ENCODE measurements at regions not wholly inside any gene's neighbourhood (a gene's known extent, or its start where the extent isn't known, plus 50 kb on each side); places are given as distances from the start of the nearest gene placed in this dataset.
"Not testable (repeated sequence)": the region's sequence is repeated elsewhere in the genome, so short reads cannot be mapped to it uniquely, and the experiment has no call there.

DNA sequence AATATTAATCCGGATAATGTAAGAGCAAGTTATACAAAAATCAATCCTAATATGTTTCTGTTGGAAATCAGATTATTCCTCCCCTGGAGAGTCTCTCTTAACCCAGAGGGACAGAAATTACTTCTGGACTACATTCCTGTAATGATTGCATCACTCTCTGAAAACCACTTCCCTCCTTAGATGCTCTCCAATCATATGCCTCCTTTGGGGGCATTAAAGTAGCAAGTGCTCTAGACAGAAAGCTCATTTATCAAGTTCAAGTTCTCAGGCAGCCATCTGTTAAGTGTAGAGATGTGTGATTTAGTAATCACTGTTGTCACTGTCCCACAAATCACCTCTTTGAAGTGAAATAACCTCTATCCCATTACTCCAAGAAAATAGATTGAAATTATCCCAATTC, 247.1 kb downstream of the SLCO4C1 start:
- DNase-seq = no peak

DNA sequence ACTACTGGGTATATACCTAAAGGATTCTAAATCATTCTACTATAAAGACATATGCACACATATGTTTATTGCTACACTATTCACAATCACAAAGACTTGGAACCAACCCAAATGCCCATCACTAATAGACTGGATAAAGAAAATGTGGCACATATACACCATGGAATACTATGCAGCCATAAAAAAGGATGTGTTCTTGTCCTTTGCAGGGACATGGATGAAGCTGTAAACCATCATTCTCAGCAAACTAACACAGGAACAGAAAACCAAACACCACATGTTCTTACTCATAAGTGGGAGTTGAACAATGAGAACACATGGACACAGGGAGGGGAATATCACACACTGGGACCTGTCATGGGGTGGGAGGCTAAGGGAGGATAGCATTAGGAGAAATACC, 249.0 kb downstream of the SLCO4C1 start:
- not testable (repeated sequence) for DNase-seq

DNA sequence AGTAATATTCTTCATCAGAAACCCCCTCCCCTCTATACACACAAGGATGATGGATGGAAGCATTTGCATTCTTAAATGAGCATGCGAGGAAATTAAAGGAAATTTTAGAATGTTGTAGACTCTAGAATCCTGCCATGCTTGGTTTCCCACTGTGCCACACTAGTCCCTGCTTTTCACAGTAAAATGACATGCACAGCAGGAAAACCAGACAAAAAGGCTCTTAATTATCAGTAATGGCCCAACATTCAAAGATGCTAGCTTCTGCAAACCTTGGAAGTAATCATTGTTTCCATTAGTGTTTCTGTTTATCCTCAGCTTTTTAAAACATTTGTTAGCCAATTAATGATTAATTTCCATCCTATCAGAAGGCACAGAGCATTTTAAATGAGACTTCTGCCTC, 255.8 kb downstream of the SLCO4C1 start:
- no peak for DNase-seq

DNA sequence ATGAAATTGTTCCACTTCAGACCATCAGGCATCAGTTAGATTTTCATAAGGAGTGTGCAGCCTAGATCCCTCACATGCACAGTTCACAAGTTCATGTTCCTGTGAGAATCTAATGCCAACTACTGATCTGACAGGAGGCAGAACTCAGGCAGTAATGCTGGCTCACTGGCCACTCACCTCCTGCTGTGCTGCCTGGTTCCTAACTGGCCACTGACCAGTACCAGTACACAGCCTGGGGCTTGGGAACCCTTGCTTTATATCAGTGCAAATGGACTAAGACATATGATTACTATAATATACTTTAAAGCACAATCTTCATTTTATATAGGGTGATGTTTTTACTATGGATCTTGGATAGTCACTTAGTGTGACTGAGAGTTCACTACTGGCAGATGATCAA, 259.2 kb downstream of the SLCO4C1 start:
- no peak for DNase-seq

DNA sequence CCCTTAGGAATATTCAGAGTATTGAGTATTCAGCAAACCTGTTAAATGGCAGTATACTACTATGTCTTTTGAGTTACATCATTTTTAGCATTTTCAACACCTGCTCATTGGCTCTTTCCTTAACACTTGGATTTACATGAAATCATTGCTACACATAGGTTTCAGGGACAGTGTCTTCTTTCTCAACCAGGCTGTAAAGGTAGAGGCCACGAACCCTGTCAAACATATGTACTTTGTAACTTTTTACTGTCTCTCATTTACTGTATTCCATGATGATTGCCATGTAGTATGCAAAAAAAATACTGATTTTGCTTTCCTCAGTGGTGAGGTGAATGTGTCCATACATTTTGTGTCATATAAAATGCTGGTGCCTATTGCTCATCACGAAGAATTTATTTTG, 264.4 kb downstream of the SLCO4C1 start:
- no peak for DNase-seq

DNA sequence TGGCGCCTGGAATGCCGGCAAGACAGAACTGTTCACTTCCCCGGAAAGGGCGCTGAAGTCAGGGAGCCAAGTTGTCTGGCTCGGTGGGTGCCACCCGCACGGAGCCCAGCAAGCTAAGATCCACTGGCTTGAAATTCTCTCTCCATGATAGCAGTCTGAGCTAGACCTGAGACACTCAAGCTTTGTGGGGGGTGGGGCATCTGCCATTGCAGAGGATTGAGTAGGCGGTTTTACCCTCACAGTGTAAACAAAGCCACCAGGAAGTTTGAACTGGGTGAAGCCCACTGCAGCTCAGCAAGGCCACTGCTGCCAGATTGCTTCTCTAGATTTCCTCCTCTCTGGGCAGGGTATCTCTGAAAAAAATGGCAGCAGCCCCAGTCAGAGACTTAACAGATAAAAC, 277.4 kb downstream of the SLCO4C1 start:
- no peak for DNase-seq

DNA sequence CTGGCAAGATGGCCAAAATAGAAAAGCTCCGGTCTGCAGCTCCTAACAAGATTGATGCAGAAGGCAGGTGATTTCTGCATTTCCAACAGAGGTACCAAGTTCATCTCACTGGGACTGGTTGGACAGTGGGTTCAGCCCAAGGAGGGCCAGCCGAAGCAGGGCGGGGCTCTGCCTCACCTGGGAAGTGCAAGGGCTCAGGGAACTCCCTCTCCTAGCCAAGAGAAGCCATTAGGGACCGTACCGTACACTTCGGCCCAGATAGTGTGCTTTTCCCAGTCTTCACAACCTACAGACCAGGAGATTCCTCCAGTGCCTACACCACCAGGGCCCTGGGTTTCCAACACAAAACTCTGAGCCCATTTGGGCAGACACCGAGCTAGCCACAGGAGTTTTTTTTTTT, 277.8 kb downstream of the SLCO4C1 start:
- no peak for DNase-seq

DNA sequence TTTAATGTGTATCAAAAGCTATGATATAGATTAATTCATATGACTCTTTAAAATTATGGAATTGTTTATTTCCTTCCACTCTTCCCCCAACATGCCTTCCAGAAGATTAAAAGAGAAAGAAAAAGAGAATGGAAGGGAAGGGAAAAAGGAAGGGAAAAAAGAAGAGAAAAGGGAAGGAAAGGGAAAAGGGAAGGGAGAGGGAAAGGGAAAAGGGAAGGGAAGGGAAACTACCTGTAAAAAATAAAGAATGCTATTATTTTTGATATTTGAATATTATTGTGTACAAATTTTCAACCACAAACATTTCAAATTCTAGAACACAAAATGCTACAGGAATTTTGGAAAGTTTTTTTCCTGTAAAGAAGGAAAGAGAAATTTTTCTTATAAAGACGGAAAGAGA, 281.7 kb downstream of the SLCO4C1 start:
- no peak for DNase-seq

DNA sequence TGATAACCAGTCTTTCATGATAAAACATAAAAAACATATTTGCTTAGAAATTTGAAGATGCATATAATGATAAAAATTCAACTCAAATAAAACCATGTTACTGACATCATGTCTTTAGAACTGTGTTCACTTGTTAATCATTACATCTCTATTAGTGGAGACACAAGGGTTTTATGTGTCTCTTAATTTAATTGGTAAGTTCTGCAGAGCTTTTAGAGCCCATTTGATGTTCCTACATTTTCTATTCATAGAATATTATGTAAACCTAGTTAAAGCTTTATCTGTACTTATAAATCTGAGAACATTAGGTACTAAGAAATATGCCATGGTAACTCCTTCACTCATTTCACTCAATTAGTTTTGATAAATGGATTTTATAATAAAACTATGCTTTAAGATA, 285.4 kb downstream of the SLCO4C1 start:
- no peak for DNase-seq

DNA sequence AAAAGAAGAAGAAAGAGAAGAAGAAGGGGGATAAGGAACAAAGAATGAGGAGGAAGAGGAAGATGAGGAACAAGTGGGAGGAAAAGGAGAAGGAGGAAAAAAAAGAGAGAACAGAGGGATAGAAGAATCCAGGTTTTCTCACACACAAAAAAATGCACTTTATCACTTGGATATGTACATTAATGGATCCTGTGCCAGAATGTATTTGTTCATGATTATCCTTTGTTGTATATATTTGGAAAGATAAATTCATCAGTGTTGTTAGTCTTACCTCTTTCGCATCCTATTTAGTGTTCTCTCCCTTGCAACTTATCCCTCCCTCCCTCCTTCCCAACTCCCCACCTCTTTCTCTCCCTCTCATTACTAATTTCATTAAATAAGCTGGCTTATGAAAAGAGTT, 298.8 kb downstream of the SLCO4C1 start:
- no peak for DNase-seq

DNA sequence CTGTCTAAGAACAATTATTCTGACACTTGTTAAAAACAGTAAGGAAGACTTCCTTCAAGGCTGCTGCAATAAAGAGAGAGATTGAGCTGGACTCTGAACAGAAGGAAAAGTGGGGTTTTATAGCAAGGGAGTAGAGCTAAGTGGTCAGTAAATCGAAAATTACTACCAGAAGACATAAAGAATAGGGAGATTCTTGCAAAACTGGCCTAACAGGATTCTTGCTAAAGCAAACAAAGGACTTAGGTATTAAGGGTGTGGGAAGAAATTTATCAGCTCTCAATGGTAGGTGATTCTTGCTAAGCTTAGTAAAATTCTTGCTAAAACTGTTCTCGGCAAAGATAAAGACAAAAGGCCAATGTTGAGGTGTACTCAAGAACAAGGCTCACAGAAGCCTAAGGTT, 300.5 kb downstream of the SLCO4C1 start:
- DNase-seq = no peak

DNA sequence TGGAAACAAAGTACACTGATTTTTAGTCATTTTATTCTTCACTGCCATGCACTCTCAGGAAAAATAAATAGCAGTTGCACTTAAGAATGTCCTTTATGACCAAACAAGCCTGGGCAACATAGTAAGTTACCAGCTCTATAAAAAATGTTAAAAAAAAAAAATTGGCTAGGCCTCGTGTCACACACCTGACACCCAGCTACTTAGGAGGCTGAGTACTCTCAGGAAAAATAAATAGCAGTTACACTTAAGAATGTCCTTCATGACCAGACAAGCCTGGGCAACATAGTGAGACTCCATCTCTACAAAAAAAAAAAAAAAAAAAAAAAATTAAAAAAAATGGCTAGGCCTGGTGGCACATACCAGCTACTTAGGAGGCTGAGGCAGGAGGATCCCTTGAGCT, 304.6 kb downstream of the SLCO4C1 start:
- DNase-seq = no peak

DNA sequence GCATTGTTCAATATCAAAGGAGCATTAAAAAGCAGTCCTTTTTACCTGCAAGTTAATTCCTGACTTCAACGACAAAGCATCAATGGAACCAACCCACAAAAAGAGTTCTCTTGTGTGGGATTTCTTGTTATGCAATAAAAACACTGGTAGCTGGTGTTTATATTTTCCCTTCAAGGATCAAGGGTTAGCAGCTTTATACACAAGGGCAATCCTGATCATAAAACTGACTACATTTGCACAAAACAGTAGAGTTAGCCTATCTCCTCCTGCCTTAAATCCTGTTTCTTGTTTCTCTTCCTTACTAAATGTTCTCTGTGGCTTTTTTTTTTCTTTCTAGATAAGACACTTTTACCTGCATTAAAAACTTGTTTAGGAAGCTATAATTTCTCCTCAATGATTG, 306.4 kb downstream of the SLCO4C1 start:
- DNase-seq = no peak

DNA sequence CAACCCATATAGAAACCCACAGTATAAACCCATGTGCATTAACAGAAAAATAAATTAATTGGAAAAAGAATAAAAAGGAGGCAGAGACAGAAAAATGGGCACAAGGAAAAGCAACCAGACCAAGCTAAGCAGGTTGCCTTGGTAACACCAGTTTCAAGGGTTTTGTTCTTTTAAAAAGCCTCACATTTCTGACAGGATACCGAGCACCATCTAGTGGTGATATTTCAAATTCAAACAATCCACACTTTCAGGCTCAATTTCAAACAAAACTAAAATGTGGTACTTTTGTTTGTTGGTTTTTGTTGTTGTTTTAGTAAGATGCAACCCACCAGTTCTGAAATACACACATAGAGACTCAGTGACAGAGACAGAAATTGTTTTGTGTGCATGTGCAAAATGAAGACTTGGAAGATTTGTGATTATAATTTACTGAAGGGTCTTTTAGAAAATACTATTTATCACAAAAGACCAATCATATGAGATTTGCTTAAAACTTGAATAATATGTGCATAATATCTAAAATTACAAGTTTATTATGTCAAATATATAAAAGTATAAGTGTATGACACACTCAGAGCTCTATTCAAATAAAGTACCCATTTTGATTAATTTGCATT, 318.2 kb downstream of the SLCO4C1 start:
- peak in 1 of 2 donors; percentile 12 for DNase-seq

DNA sequence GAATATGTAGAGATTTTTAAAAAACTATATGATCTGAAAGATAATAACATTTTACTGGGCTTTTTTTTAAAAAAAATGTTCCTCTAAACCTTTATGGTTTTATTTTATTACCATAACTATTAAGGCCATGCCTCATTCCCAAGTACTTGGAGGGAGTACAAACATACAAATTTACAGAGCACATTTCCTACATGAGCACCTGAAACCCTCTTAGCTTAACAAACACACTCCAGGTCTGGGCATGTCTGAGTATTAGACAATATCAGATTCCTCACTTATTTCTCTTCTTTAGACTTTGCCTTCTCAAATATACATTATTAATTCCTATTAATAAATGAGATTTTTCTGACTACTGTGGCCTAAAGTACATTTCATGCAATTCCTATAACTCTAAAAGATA, 319.2 kb downstream of the SLCO4C1 start:
- DNase-seq = no peak

DNA sequence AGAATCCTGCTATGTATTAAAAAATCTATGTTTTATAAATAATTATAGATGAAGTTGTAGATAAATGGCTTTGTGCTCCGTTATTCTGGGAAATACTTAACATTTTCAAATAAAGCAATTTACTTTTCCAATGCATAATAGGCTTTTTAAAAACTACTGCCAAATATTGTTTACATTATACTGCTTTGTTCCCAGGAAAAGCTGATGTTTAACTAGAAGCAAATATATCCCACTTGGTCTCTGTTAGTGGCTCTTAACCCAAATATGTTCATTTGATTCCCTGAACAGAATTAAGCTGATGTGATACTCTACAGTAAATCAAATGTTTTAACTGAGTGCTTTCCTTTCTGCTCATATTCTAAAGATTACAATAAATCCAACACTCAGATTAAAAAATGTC, 326.3 kb downstream of the SLCO4C1 start:
- no peak for DNase-seq

DNA sequence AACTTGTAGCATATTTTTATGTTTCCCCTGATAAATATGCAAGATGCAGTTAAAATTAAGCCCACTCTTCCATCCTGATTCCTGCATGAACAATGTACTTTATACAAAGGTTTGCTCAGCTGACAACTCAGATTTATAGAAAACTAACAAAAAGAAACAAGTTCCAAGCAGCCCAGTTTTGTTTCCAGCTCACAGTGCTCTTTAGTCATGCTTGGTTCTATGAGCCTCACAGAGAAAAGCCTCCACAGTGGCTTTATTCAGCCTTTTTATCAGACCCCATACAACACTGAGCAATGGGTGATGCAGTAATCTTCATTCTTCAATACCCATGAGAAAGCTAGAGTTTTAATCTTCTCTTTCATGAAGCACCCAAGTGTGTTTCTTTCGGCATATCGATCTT, 329.6 kb downstream of the SLCO4C1 start:
- no peak for DNase-seq

DNA sequence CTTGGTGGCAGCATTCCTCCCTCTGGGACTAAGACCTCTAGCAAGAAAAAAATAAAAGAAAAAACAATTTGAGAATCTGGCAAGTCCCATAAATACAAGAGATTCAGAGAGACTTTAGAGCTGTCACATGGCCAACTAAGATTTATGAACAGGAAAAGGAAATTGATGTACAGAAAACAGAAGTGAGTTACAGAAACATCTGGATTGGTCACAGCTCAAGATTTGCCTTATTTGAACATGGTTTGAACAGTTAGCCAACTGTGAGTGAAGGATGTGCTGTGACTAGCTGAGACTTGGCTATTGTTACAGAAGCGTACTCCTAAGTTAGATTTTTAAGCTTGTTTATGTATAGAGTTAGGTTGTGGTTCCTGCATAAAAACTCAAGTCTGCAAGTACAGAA, 340.2 kb downstream of the SLCO4C1 start:
- DNase-seq = no peak

DNA sequence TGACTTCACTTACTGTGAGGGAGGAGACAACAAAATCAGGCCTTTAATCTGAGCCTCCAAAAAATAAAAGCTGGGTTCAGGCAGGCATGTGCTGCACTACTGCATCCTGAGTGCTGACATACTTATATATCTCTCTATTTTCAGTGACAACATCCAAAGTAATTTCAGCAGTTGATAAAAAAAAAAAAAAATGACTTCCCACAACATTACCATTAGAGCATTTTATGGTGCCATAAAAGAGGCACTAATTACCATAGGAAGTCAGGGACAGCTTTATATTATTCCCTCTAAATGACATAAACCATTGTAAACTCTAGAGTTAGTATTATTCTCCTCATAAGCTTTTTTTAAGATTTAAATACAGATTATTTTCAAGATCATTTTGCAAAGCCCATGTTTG, 346.1 kb downstream of the SLCO4C1 start:
- DNase-seq = no peak

DNA sequence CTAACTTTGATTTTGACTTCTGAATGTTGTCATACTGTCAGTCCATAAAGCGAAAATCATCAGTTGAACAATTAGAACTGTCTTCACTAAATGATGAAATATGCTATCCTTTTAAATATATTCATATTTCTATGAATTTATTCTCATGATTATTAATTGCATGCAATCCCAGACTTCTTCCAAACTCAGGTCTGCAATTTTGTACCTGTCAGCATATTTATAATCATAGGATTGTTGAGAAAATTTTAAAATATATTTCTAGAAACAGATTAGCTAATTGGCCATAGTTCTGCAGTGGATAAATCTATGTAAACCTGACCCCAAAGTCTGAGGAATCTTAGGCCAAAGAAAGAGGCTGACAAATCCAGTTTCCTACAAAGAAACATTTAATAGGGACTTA, 347.5 kb downstream of the SLCO4C1 start:
- DNase-seq = no peak

DNA sequence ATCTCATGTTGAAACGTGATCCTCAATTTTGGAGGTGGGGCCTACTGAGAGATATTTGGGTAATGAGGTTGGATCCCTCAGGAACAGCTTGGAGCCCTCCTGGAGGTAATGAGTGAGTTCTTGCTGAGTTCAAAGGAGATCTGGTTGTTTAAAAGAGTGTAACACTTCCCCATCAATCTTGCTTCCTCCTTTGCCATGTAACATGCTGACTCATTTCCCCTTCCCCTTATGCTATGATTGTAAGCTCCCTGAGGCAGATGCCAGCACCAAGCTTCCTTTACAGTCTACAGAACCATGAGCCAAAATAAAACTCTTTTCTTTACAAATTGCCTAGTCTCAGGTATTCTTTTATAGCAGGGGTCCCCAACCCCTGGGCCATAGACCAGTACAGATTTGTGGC, 352.3 kb downstream of the SLCO4C1 start:
- no peak for DNase-seq

DNA sequence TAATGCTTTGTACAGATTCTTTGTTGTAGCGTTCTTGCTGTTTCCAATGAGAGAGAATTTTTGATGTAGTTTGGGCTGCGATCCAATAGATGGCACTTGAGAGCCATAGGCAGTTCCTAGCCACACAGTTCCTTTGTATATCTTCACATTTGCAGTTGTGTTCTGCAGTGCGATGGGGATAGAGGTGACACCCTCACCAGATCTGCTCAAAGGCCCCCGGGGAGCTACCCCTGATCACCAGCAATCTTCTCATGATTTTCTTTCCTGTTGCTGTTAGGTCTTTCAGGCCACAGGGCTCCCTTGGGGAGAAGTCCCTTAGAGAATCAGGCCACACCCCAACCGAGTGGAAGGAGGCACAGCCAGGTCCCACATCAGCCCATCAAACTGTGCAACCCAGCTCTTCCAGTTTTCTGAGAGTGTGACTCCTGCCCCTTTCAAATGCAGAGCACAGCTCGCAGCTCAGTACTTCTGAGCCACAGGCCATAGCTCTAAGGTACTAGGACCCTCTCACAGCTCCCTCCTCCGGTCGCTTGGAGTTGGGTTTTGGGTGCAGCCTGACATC, 353.7 kb downstream of the SLCO4C1 start:
- DNase-seq = no peak

DNA sequence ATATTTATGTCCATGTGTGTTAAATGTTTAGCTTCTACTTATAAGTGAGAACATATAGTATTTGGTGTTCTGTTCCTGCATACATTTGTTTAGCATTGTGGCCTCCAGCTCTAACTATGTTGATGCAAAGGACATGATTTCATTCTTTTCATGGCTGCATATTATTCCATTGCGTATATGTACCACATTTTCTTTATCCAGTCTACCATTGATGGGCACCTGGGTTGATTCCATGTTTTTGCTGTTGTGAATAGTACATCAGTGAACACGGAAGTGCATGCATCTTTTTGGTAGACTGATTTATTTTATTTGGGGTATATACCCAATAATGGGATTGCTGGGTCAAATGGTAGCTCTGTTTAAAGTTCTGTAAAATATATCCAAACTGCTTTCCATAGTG, 359.0 kb downstream of the SLCO4C1 start:
- no peak for DNase-seq

DNA sequence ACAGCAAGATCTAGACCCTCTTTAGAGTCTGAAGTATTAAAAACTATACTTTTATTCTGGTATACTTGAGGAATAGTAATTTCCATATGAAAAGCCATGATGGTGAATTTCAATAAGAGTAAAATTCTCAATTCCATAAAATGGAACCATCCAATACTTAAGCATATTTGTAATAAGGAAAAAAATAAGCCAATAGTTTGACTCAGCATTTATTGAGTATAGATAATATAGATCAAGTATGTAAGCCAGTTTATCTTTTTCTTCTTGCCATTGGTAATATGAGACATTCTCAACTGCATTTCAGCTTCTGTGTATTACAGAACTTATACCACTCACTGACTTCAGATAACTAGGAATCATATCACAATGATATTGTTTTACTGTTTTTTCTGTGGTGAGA, 361.0 kb downstream of the SLCO4C1 start:
- no peak for DNase-seq

DNA sequence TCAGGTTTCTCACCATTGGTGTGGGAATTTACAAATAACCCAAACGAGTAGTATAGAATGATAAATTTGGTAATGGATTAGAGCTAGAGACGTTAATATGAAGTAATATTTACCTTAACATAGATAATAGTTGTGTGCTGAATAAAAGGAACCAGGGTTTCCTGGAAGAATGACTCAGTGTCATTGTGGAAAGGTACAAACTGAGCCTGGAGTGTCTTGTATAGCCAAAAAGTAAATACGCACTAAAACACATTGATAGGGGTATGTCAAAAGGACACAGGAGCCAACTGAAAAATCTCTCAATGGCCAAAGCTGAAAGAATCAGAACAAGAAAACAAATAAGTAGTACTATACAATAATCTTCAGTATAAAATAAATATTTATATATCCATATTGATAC, 363.5 kb downstream of the SLCO4C1 start:
- DNase-seq = no peak

DNA sequence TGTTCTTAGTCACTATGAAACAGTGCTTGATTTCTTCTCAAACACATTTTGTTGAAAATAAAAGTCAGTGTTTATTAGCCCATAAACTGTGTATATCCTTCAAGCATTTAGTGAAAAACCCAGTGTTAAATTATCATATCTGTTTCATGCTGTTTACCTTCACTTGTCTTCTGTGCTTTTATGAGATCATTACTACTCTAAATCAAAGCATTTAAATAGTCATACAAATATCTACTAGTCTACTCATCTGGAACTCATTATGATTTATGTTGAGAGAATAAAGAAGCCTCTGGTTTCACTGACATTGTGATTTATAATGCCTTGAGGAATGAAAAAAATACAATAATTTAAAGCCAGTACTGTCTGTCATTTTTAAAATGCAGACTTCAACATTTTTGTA, 366.5 kb downstream of the SLCO4C1 start:
- no peak for DNase-seq

Data from CD4-positive, alpha-beta T cell treated with Interleukin-4 for 1 hour (primary cell).